HG03460 (cell line): ENCODE measurements at regions not wholly inside any gene's neighbourhood (a gene's known extent, or its start where the extent isn't known, plus 50 kb on each side); places are given as distances from the start of the nearest gene placed in this dataset.
"Not testable (repeated sequence)": the region's sequence is repeated elsewhere in the genome, so short reads cannot be mapped to it uniquely, and the experiment has no call there.

ENCODE experiments used
- ATAC-seq: cut with Tn5 transposase; IDR thresholded peaks from one replicate; pipeline ENCODE4 v1.9.1; 2021; ENCODE audit not compliant: unreplicated experiment

DNA sequence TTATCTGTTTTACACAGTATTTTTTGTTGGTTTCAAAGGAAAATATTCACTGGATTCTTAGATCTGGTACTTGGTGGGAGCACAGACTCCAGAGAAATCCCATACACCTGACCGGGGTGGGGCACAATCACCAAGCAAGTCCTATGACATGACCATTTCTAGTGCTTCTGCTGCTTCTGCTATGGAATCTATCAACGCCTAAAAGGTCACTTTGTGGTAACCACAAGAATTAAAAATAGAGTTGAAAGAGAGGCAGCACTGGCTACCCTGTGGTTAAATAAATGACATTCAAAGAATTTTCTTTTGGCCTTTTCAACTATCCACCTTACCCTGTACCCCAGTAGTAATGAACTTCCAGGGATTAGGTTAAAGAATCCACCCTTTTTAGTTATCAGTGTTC lies 329.9 kb upstream of the VWC2 start:
- ATAC-seq: no peak

DNA sequence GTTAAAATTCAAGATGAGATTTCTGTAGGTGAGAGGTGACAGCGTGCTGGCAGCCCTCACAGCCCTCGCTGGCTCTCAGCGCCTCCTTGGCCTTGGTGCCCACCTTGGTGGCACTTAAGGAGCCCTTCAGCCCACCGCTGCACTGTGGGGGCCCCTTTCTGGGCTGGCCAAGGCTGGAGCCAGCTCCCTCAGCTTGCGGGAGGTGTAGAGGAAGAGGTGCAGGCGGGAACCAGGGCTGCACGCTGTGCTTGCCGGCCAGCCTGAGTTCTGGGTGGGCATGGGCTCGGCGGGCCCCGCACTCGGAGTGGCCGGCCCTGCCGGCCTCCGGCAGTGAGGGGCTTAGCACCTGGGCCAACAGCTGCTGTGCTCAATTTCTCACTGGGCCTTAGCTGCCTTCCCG lies 320.0 kb upstream of the VWC2 start:
- ATAC-seq: no peak

DNA sequence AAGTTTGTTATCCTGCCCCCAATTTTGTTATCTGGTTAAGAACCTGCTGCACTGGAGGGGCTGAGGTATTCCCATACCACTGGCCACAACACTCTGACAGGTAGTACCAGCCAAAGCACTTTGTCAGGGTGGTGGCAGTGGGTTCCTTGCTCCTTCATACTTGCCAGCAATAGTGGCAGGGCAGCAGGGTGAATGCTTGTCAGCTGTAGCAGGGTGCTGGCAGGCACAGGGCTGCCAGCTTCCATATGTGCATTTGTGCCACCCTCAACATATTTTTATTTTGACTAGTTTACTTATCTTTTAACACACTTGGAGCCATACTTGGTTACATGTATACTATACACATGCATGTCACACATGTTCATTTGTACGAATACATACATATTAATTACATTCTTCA lies 294.0 kb upstream of the VWC2 start:
- ATAC-seq: no peak

DNA sequence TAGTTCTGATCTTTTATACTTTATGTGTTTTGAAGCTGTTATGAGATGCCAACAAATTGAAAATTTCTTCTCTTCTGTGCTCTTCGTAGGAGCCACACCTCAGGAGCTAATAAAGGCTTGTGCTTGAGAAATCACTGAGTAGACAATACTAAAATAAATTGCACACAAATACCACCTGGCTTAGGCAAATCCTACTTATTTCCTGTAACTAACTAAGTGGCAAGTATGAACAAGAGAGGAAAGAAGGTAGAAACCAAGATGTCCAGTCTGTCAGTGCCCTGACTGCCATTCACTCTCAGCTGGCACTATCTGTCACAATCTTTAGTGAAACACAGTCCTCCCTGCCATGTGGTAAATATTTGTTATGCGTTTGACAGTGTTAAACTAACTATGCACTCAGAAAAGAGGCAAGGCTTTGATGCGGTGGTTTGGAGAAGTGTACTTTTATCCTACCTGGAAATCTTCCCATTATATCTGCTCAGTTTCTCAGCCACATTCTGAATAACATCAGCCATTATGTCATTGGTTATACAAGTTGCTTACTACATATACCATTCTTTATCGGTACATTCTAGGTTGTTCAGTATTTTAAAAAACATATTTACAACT lies 293.4 kb upstream of the VWC2 start:
- no peak for ATAC-seq

DNA sequence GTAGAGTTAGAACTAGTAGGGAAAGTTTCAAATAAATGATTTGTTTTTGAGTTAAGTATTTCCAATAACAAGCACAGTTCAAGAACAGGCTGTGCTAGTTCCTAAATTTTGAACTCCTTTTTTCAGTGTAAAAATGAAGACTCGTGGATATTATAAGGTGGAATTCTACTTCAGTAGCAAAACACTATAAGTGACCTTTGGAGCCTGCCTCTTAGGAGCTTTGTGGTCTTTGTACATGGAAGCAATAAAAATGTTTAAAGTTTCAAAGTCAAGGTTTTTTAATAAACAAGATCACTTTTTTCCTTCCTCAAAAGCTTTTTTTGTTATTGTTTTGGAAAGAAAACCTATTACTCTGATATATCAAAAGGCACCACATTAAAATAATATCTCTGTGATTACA lies 292.4 kb upstream of the VWC2 start:
- no peak for ATAC-seq

DNA sequence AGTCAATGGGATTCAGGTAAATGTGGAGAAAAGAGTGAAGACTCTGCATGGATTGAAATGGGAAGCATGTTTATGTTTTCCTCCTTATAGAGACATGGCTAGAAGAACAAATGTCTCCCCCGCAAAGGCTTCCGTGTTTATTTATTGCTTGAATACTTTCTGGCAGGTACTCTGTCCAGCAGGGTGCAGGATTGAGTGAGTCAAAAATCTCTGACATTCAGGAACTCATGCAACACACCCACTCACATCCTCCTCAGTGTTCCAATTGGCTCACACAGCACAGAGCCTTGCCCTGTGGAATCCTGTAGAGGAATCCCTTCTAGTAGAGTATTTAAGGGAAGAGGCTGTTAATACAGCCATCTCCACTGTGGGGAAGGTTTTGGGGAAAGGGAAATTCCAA lies 290.3 kb upstream of the VWC2 start:
- no peak for ATAC-seq

DNA sequence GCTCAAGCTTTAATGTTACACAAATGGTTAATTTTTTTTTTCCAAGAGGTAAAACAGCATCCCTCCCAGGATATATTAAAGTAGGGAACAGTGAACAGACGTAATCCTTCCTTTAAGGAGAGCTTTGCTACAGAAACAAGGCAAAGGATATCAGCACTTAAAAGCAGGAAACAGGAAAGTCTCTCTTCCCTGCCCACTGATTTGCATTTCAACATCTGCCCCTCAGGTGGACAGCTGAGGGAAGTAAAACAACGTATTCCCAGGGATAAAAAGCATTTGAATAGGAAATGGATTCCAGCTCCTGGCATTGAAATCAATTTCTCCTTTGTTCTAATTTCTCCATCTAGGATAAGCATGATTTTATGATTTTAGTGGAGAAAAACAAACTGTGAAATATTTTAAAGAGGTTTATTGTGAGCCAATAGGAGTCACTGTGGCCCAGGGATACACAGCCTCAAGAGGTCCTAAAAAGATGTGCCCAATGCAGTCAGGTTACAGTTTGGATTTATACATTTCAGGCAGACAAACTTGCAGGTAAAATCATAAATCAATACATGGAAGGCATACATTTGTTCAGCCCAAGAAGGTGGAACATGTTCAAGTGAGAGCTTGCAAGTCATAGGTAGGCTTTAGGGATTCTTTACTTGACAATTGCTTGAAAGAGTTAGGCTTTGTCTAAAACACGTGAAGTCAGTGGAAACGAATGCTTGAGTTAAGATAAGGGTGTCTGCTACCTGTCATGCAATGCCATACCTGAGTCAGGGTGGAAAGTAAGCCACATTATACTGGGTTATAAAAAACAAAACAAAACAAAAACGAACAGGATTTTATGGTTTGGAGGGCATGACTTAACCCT lies 286.2 kb upstream of the VWC2 start:
- no peak for ATAC-seq

DNA sequence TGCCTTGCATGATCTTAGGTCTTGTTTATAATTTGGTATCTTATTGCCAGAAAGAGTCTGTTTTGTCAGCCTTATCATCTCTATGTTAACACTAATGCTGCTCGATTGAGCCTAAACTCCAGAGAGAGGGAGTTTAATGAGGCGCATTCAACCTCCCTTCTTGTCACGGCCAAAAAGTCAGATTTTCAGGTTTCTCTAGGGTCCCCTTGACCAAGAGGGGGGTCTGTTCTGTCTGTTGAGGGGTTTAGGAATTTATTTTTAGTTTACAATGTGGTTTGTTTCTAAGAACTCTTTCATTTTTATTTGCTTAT lies 285.7 kb upstream of the VWC2 start:
- ATAC-seq: no peak

DNA sequence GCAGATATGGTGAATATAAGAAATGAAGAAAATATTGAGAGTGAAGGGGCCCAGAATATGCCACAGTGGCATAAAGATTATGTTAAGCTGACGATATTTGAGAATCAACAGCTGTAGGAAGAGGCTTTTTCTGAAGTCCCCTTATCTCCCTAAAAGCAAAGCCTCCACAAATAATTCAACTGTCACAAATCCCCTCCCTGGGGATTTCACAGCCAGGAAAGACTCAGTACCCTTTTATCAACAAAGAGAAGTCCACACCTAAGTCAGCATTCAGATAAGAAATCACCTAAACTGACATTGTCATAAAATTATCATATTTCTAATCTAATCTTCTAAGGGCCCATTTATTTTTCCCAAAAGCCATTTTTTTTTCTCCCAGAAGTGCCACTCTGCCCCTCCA lies 284.9 kb upstream of the VWC2 start:
- no peak for ATAC-seq

DNA sequence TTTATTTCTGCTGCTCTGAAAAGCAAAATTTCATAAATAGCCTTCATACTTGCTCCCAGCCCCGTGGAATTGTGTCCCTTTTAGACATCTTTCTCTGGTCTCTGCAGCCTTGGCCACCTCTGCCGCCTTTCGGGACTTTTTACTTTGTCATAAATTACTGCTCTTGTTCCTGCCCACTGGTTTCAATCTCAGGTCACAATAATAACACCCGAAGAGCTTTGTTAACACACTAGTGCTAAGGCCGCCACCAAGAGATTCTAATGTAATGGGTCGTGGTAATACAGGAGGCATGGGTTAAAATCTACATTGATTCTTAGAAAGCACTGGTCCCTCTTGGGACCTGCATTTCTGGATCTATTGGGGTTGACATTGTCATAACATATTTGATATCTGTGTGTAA lies 276.0 kb upstream of the VWC2 start:
- ATAC-seq: no peak

DNA sequence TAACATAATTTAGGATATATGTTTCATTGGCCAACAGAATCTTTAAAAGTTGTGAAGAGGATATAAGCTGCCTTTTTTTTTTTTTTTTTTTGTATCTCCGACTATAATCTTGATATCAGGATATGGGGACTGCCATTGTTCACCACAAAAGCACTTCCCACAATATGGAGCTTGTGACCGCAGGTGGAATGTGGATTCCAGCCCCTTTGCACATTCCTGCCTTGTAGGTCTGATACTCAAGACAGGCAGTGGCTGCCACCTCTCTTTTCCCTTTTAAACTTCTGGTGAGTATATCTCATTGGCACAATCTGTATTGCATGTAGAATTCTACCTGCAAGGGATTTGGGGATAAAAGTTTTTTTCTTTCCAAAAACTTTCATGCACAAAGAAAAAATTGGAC lies 272.7 kb upstream of the VWC2 start:
- ATAC-seq: no peak

DNA sequence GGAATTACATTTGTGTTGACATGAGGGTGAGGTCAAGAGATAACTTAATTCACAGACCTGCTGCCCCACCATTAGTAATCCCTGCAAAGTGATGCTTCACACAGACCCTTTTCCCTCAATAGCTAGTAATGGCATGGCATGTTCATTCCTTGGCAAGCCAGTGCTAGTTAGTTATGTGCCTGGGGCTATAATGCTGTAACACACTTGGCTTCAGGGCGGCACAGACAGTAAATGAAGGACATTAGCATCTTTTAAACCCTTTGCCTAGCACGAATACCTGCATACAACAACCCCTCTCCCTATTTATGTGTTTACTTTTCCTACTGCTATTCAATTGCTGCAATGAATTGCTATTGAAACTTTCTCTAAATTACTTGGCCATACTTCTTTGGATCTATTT lies 266.2 kb upstream of the VWC2 start:
- not testable (repeated sequence) for ATAC-seq

DNA sequence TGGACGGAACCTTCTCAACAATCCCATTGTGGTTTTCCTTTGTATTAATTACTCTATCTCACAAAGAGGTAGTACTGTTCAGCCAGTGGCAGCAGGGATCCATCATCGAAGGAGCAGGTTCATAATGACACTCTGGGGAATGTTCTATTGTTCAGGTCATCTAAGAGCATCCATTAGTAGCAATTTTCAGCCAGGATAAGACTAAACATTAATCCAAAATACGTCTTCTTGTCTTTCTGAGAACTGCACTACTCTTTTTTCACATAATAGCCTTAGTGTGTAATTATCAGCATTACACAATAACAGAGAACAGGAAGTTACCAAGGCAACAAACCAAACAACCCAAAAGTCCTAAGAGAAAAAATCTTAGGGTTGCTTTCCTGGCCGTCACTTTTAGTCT lies 259.5 kb upstream of the VWC2 start:
- no peak for ATAC-seq

DNA sequence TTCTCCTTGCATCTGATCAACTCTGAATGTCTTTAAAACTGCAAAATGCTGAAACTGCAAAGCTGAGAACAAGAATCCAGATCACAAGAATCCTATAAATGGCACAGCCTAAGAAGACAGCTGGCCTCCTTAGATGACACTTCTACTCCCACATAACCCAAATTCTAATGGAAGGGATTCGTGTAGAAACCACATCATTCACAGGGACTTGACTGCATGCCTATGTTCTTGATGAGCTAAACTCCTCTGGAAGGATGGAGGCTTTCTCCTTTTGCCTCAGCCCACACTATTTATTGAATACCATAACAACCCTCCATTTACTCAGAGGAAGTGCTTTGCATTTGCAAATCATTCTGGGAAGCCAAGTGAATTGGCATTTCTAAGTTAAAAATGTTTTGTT lies 252.5 kb upstream of the VWC2 start:
- no peak for ATAC-seq

DNA sequence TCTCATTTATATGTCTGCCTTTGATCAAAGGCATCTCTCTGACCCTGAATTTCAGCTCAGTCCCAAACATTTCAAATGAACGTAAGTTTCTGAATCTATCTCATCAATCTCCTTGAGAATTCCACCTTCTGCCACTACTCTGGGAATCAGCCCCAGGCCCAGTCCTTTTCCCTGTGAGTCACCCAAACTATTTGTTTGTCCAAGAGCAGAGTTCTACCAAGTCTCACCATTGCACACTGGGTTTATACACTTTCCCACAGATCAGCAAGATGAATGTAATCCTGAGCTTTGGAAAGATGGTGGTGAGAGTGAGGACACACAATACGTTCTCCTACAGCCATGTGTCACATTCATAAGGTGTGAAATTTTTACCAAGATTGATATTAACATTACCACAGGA lies 251.3 kb upstream of the VWC2 start:
- ATAC-seq: no peak

DNA sequence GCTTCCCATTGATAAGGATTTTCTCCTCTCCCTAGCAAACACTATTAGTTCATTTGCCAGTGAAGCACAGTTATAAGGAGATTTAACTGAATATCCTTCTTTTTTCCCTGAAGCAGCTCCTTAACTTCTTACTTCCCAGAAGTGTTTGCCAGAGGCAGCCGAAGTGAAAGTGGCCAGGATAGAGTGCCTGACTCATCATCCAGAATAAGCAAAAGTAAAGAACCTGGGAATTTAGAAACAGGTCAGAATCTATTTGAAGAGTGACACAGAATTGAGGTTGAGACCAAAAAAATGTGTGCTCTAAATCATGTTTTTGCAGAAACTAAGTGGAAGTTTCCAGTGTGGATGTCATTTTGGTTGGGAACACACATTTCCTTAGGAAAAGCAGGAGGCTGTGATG lies 249.6 kb upstream of the VWC2 start:
- no peak for ATAC-seq

DNA sequence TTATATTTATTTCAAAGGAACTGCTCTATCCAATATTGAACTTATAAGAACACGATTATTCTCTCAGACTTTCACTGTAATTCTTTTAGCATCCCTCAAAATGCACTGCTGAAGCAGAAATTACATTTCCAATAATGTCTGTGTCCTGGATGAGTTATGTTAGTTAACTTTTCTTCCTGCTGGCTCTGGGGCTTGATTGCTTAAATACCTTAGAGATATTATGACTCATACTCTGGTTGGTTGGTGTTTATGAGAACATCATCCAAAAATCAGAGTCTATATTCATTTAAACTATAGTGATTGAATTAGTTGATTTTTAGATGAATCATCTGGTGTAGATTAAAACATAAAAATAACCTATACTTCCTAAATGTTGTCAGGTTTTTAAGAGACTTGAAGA lies 246.3 kb upstream of the VWC2 start:
- ATAC-seq: no peak

DNA sequence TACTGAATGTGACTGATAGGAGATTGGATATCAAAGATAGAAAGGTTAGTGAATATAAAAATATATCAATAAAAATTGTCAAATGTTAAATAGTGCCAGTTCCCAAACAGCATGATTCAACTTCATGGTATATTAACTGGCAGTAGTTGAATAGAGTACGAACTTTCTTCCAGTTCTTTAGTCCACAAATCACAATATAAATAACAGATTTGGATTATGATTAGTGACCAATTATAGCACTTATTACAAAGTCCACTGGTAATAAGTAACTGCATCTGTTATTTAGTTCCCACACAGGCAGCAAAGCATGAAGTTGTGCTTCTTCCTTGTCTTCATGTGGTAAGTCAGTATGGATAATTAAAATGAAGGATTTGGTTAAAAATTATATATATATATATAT lies 243.0 kb upstream of the VWC2 start:
- no peak for ATAC-seq

DNA sequence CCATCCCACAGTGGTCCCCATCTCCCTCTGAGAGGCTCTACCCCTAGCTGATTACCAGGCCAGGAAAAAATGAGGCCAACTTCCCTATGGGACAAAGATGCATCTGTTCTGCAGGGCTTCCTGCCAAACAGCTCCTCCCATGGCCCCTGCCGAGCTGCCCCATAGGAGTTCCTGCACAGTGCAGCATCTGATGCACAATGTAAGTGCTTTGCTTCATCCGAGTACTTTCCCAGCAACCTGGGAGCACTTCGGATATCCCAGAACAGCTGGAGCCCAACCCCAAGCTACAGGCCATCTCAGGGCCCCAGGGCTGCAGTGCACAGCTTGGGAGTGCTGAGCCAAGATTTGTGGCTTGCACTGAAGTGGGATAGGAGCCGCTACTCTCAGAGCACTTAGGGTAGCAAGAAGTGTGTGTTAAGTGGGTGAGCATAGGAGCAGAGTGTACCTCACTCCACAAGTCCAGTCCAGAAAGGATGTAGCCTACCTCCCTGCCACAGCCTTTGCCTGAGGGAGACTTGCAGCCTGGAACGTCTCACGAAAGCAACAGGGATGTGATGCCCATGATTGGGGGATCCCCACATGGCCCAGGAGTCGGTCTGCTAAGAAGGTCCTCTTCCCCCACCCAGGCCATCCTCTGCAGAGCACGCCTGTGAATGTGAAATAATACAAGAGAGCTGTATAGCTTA lies 209.6 kb upstream of the VWC2 start:
- no peak for ATAC-seq

DNA sequence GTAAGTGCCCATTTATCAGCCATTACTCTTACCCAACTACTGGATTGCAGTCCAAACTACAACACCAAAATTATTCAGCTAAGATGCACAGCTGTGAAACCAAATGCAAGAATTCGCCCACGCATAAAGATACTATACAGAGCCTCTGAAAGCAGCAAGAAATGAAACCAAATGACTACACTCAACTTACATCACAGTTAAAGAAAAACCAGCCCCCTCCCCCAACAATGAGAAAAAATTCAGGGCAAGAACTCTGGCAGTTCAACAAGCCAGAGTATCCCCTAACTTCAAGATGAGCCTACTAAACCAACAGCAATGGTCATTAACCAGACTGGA lies 209.1 kb upstream of the VWC2 start:
- no peak for ATAC-seq

DNA sequence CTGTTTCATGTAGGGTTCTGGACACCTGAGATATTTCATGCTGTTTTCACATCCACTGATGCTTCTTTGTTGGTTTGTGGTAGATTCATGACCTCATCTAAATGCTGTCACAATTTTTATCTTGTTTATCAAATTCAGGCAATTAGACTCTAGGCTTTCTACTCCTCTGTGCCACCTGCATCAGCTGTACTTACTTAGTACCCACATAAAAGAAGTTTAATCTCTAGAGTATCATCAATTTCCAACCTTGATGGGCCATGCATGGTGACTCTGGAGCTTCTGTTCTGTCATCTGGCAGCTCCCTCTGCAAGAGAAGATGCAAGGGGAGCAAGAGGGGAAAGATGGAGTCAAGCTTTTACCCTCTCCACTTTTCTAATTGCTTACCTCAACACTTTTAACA lies 195.9 kb upstream of the VWC2 start:
- ATAC-seq: no peak

DNA sequence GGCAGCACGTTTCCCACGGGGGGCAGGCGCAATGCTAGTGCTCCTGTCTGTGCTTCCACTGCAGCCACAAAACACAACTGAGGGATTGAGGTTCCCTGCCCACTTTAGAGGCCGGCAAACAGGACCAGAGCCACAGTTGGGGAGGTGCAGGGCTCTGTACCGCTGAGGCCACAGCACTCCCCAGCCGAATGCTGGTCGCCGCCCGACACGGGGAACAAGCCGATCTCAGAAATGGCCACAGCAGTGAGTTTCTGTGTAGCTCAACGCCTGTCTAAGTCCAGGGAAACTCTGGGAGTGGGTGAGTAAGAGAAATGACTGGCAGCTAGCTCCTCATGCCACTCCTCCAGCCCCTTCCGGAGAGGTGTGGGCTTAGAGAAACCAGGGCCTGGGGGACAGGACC lies 194.0 kb upstream of the VWC2 start:
- ATAC-seq: no peak

DNA sequence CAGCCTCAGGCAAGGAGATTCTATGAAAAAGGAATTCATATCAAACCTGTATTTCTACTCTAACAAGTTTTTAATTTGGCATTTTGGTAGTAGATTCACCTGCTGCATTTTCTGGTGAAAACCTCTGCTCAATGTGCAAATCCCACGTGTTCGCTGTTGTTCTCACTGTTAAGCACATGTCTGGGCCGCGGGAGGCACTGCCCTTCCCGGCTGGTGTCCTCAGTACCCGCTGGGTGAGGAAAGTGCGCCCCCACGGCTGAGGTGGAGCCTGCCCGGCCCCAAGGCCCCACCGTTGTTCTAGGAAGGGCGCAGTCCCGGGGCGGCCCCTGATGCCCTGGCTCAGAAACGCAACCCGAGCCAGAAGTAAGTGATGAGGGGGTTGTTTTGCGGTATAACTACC lies 193.4 kb upstream of the VWC2 start:
- no peak for ATAC-seq
